MM.1S (cell line): ENCODE measurements at regions not wholly inside any gene's neighbourhood (a gene's known extent, or its start where the extent isn't known, plus 50 kb on each side); places are given as distances from the start of the nearest gene placed in this dataset.
"Not testable (repeated sequence)": the region's sequence is repeated elsewhere in the genome, so short reads cannot be mapped to it uniquely, and the experiment has no call there.

Experiments used
- DNase-seq: peaks from one replicate; pipeline ENCODE4 v3.0.0-alpha.2; 2015
- H2AFZ ChIP-seq: fragments of 300-600 bp; sonication (generic); 2 replicates; pipeline ENCODE4 v1.6.0; 2016; ENCODE audit warnings: antibody characterized with exemption, low read length
- H3F3A ChIP-seq: fragments of 300-600 bp; sonication (generic); 2 replicates; pipeline ENCODE4 v1.6.1; 2016; ENCODE audit warnings: mild to moderate bottlenecking, antibody characterized with exemption, low read length, moderate library complexity, mixed read lengths; ENCODE audit not compliant: insufficient read depth
- H3K27ac ChIP-seq: fragments of 300-600 bp; sonication (generic); 2 replicates; pipeline ENCODE4 v1.5.1; 2016; ENCODE audit warnings: mild to moderate bottlenecking, low read length
- H3K27me3 ChIP-seq: fragments of 300-600 bp; sonication (generic); replicated peaks from 2 replicates; pipeline ENCODE4 v1.6.0; 2016; ENCODE audit warnings: low read length; ENCODE audit not compliant: insufficient read depth
- H3K36me3 ChIP-seq: fragments of 300-600 bp; sonication (generic); replicated peaks from 2 replicates; pipeline ENCODE4 v1.6.1; 2016; ENCODE audit warnings: mild to moderate bottlenecking, low read length, mixed read lengths; ENCODE audit not compliant: insufficient read depth
- H3K4me1 ChIP-seq: fragments of 300-600 bp; sonication (generic); 2 replicates; pipeline ENCODE4 v1.6.1; 2016; ENCODE audit warnings: low read length, mixed read lengths
- H3K4me2 ChIP-seq: fragments of 300-600 bp; sonication (generic); 2 replicates; pipeline ENCODE4 v1.6.0; 2016; ENCODE audit warnings: low read depth, low read length
- H3K4me3 ChIP-seq: fragments of 300-600 bp; sonication (generic); 2 replicates; pipeline ENCODE4 v1.5.1; 2016; ENCODE audit warnings: low read length, mixed read lengths
- H3K79me2 ChIP-seq: fragments of 300-600 bp; sonication (generic); 2 replicates; pipeline ENCODE4 v1.6.1; 2016; ENCODE audit warnings: mixed run types, low read length, mixed read lengths
- H3K9ac ChIP-seq: fragments of 300-600 bp; sonication (generic); 2 replicates; pipeline ENCODE4 v1.6.1; 2016; ENCODE audit warnings: low read length, mixed read lengths
- H3K9me2 ChIP-seq: fragments of 300-600 bp; sonication (generic); replicated peaks from 2 replicates; pipeline ENCODE4 v1.6.1; 2016; ENCODE audit warnings: mild to moderate bottlenecking, low read length, mixed read lengths; ENCODE audit not compliant: insufficient read depth
- H3K9me3 ChIP-seq: fragments of 300-600 bp; sonication (generic); replicated peaks from 2 replicates; pipeline ENCODE4 v1.6.1; 2016; ENCODE audit warnings: mild to moderate bottlenecking, low read length, mixed read lengths; ENCODE audit not compliant: insufficient read depth
- H4K20me1 ChIP-seq: fragments of 300-600 bp; sonication (generic); 2 replicates; pipeline ENCODE4 v1.6.1; 2016; ENCODE audit warnings: mild to moderate bottlenecking, low read length, moderate library complexity, mixed read lengths; ENCODE audit not compliant: insufficient read depth
- CTCF ChIP-seq: fragments of 300-600 bp; sonication (generic); IDR thresholded peaks from 2 replicates; pipeline ENCODE4 v1.5.1; 2016; ENCODE audit warnings: antibody characterized with exemption, low read length, mixed read lengths
- EZH2 ChIP-seq: fragments of 300-600 bp; sonication (generic); optimal IDR thresholded peaks from 2 replicates; pipeline ENCODE3; 2017; ENCODE audit warnings: low read depth, mild to moderate bottlenecking, antibody characterized with exemption, low read length, mixed read lengths
- EZH2phosphoT487 ChIP-seq: fragments of 300-600 bp; sonication (generic); IDR thresholded peaks from 2 replicates; pipeline ENCODE4 v1.6.1; 2018; ENCODE audit warnings: antibody characterized with exemption, low read length

DNA sequence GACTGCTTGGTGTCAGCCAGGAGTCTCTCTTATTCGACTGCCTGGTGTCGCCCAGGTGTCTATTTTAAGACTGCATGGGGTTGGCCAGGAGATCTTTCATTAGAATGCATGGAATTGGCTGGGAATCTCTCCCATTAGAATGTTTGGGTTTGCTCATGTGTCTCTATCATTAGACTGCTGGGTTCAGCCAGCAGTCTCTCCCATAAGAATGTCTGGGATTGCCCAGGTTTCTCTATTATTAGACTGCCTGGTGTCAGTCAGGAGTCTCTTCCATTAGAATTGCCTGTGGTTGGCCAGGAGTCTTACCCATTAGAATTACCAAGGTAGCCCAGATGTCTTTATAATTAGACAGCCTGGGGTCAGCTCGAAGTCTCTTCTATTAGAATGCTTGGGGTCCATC is 1496.0 kb downstream of the UQCRFS1 start:
- TF ChIP-seq EZH2 (no peak), EZH2phosphoT487 (no peak), CTCF (no peak)
- no peaks in the 10 kb centered on the region for H3K4me1 ChIP-seq

DNA sequence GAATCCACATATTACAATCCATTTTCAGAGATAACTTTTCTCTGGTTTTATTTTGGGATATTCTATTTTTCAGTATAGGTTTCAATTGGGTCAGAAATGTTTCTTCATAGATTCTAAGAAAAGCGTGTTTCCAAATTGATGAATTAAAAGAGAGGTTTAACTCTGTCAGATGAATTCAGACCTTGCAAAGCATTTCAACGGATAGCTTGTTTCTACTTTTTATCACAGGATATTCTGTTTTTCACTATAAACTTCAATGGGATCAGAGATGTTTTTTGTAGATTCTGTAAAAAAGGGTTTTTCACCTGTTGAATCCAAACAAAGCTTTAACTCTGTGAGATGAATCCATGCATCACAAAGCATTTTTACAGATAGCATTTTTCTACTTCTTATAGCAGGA is 1498.1 kb downstream of the UQCRFS1 start:
- DNase-seq: no peak
- H3K27me3 ChIP-seq: no peaks in the 10 kb centered on the region
- H3K27ac ChIP-seq: no peak overlapping the region
- no peaks in the 10 kb centered on the region for H3K9me3 ChIP-seq
- no peak overlapping the region for H2AFZ ChIP-seq
- H3K4me3 ChIP-seq: no peak overlapping the region
- H3K79me2 ChIP-seq: no peaks in the 10 kb centered on the region
- no peaks in the 10 kb centered on the region for H3K4me1 ChIP-seq
- H3K9ac ChIP-seq: no peak overlapping the region
- TF ChIP-seq CTCF (no peak), EZH2 (no peak), EZH2phosphoT487 (no peak)
- no peaks in the 10 kb centered on the region for H3K9me2 ChIP-seq
- no peaks in the 10 kb centered on the region for H3F3A ChIP-seq
- H4K20me1 ChIP-seq: no peaks in the 10 kb centered on the region
- no peaks in the 10 kb centered on the region for H3K36me3 ChIP-seq
- H3K4me2 ChIP-seq: no peak overlapping the region

More for the DNA sequence above, 1496.0 kb downstream of the UQCRFS1 start:
- no peak overlapping the region for H3K4me2 ChIP-seq
- no peaks in the 10 kb centered on the region for H3F3A ChIP-seq
- H4K20me1 ChIP-seq: no peaks in the 10 kb centered on the region
- H3K79me2 ChIP-seq: no peaks in the 10 kb centered on the region
- H3K27ac ChIP-seq: no peak overlapping the region
- no peaks in the 10 kb centered on the region for H3K9me2 ChIP-seq
- H3K36me3 ChIP-seq: no peaks in the 10 kb centered on the region
- no peak overlapping the region for H3K4me3 ChIP-seq
- H2AFZ ChIP-seq: no peak overlapping the region
- H3K9me3 ChIP-seq: no peaks in the 10 kb centered on the region
- no peak for DNase-seq
- no peak overlapping the region for H3K9ac ChIP-seq
- H3K27me3 ChIP-seq: no peaks in the 10 kb centered on the region

DNA sequence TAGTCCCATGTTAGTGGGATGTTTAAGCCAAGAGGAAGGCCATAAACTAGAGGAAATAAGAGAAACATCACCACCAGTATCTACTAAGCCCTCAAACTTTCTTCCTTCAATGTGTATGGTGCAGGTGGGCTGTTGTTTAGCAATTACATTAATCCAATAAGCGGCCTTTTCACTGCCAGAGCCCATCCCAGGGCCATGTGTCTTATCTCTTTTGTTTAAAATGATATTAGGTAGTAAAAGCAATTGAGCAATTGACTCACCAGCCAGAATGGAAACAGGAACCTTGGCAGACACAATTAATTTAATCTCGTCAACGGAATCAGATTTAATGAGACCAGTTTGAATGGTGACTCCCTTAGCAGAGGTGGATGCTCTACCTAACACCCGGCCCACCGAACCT is 1503.5 kb downstream of the UQCRFS1 start:
- H4K20me1 ChIP-seq: no peaks in the 10 kb centered on the region
- no peaks in the 10 kb centered on the region for H3K36me3 ChIP-seq
- H3K9me3 ChIP-seq: no peaks in the 10 kb centered on the region
- no peaks in the 10 kb centered on the region for H3K79me2 ChIP-seq
- TF ChIP-seq CTCF: no peak
- TF ChIP-seq EZH2: no peak
- no peak overlapping the region for H3K27ac ChIP-seq
- H3K9ac ChIP-seq: no peak overlapping the region
- H3K4me3 ChIP-seq: no peak overlapping the region
- H3K4me2 ChIP-seq: no peak overlapping the region
- no peaks in the 10 kb centered on the region for H3K27me3 ChIP-seq
- no peak overlapping the region for H2AFZ ChIP-seq
- H3K9me2 ChIP-seq: no peaks in the 10 kb centered on the region
- no peaks in the 10 kb centered on the region for H3K4me1 ChIP-seq
- H3F3A ChIP-seq: no peaks in the 10 kb centered on the region
- no peak for DNase-seq

DNA sequence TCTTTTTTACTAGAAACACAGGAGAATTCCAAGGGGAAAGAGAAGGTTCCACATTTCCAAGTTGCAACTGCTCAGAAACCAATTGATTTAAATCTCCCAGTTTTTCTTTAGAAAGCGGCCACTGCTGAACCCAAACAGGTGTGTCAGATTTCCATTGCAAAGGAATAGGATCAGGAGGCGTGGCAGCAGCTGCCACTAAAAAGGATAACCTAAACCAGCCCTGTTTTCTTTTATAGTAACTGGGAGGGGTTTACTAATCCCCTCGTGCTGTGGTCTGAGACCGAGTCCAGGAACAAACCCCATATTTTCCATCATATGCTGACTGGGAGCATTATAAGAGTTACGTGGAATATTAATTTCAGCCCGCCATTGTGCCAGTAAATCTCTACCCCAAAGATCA is 1504.0 kb downstream of the UQCRFS1 start:
- not testable (repeated sequence) for H3K9me3 ChIP-seq, H3K9ac ChIP-seq, H3K4me2 ChIP-seq, H3K4me3 ChIP-seq, H3K79me2 ChIP-seq, H4K20me1 ChIP-seq, H2AFZ ChIP-seq, H3K27me3 ChIP-seq, H3K9me2 ChIP-seq, H3K4me1 ChIP-seq, H3K36me3 ChIP-seq, DNase-seq, H3K27ac ChIP-seq, H3F3A ChIP-seq

DNA sequence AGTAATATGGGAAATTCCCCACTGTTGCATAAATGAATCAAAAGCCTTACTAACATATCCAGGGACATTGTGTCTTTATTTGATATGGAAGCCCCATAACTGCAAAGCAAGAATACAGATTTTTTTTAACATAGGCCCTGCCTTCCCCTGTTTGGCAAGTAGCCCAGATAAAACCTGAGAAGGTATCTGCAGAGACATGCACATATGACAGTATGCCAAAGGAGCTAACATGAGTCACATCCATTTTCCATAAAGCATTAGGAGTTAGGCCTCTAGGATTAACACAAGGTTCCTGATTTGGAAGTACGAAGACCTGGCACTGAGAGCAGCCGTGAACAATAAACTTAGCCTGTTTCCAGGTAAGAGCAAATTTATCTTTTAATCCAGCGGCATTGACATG is 1505.9 kb downstream of the UQCRFS1 start:
- H3K27ac ChIP-seq, H3K9me2 ChIP-seq, H4K20me1 ChIP-seq, H3K4me2 ChIP-seq, DNase-seq, H3K79me2 ChIP-seq, H3K9me3 ChIP-seq, H3K36me3 ChIP-seq, H3K4me1 ChIP-seq, H3K27me3 ChIP-seq, H2AFZ ChIP-seq, H3K4me3 ChIP-seq, H3F3A ChIP-seq, H3K9ac ChIP-seq: not testable (repeated sequence)
